ENCODE measurements at regions not wholly inside any gene's neighbourhood (a gene's known extent, or its start where the extent isn't known, plus 50 kb on each side); places are given as distances from the start of the nearest gene placed in this dataset.

DNA sequence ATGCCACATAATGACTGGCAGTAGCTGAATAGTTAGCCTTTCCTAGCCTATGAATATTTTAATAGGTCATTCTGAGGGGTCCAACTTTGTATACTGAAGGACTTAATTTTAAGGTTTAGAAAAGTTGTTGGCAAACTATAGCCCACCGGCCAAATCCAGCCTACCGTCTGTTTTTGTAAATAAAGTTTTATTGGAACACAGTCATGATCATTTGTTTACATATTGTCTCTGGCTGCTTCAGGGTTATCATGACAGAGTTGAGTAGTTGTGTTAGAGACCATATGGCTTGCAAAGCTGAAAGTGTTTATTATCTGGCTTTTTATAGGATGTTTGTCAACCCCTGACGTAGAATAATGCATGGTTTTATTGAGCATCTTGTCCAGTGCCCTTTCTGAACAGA lies 73.4 kb downstream of the NTMT2 start:
- Histone ChIP-seq H3K4me2 (replicated peaks; ENCODE audit: low read depth, low read length, poor library complexity, severe bottlenecking) (no peak overlapping the region), H4K20me1 (ENCODE audit: control insufficient read depth, insufficient read depth, low read length, poor library complexity, severe bottlenecking) (no peaks in the 10 kb centered on the region), H3K4me3 (ENCODE audit: control extremely low read depth in 1 of 5, extremely low read depth in 1 of 5, insufficient read depth in 1 of 5, low read depth in 2 of 5, low read length in 4 of 5) (no peak overlapping the region), H3K36me3 (replicated peaks in 1 of 2; ENCODE audit: control extremely low read depth in 1 of 2, control insufficient read depth in 1 of 2, extremely low read depth in 1 of 2, insufficient read depth in 2 of 2, low read length in 1 of 2) (no peaks in the 10 kb centered on the region), H3K9ac (ENCODE audit: low read length) (no peak overlapping the region), H3K27ac (ENCODE audit: low read length in 2 of 2) (no peak overlapping the region), H3K27me3 (replicated peaks in 1 of 4; ENCODE audit: control extremely low read depth in 1 of 4, control insufficient read depth in 3 of 4, insufficient read depth in 4 of 4, low read length in 3 of 4) (no peaks in the 10 kb centered on the region), H2AFZ (ENCODE audit: insufficient read depth, low read depth, low read length, poor library complexity, severe bottlenecking) (no peak overlapping the region), H3K79me2 (ENCODE audit: control insufficient read depth, insufficient read depth, low read length) (no peaks in the 10 kb centered on the region), H3K9me3 (ENCODE audit: control extremely low read depth in 1 of 3, control insufficient read depth in 2 of 3, insufficient read depth in 1 of 3, low read length in 2 of 3) (no peaks in the 10 kb centered on the region), H3K4me1 (ENCODE audit: control insufficient read depth in 2 of 2, insufficient read depth in 2 of 2, low read length in 2 of 2) (no peaks in the 10 kb centered on the region)
- ChIA-PET POLR2A (no interaction called here), CTCF (no interaction called here)
- Mint-ChIP-seq H3K27me3 (peaks cover 11% of the 10 kb centered on the region), H3K9me3 (ENCODE audit: insufficient read depth) (no peaks in the 10 kb centered on the region), H3K4me3 (no peak overlapping the region), H3K27ac (no peak overlapping the region), H3K4me1 (no peaks in the 10 kb centered on the region)
- DNase-seq (no peak), ATAC-seq (ENCODE audit: low read depth) (no peak)
- TF ChIP-seq, protein P1, sequence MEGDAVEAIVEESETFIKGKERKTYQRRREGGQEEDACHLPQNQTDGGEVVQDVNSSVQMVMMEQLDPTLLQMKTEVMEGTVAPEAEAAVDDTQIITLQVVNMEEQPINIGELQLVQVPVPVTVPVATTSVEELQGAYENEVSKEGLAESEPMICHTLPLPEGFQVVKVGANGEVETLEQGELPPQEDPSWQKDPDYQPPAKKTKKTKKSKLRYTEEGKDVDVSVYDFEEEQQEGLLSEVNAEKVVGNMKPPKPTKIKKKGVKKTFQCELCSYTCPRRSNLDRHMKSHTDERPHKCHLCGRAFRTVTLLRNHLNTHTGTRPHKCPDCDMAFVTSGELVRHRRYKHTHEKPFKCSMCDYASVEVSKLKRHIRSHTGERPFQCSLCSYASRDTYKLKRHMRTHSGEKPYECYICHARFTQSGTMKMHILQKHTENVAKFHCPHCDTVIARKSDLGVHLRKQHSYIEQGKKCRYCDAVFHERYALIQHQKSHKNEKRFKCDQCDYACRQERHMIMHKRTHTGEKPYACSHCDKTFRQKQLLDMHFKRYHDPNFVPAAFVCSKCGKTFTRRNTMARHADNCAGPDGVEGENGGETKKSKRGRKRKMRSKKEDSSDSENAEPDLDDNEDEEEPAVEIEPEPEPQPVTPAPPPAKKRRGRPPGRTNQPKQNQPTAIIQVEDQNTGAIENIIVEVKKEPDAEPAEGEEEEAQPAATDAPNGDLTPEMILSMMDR (IDR thresholded peaks at IDR 0.05) = no peak
- no peak for TF ChIP-seq EZH2 (IDR thresholded peaks at IDR 0.05; ENCODE audit: borderline replicate concordance, insufficient read depth, low read depth, low read length, poor library complexity, severe bottlenecking)
- 90% methylated on average over 2 of the region's 3 CpGs for WGBS (ENCODE audit: insufficient coverage)
- intact Hi-C loops (cut with micrococcal nuclease) = no loop called here

DNA sequence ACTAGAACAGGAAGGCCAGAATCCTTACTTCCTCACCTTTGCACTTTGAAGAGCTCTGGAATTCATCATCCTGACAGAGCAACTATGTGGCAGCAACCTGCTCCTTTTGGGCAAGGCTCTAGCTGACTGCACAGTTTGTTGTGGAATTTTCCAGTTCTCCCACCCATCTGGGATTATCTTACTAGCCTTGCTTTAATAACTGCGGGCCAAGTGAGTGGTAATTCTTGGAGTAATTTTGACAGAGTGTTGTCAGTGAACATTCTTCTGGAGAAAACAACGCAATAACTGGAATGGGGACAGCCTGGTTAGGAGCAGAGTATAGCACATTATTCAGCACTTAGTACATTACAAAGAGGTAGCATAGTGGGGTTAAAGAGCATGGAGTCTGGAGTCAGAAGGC lies 75.3 kb downstream of the NTMT2 start:
- CTCF ChIA-PET = no interaction called here

More for the DNA sequence above, 75.3 kb downstream of the NTMT2 start:
- Histone ChIP-seq H3K4me1 (ENCODE audit: control insufficient read depth in 2 of 2, insufficient read depth in 2 of 2, low read length in 2 of 2) (no peaks in the 10 kb centered on the region), H3K36me3 (replicated peaks in 1 of 2; ENCODE audit: control extremely low read depth in 1 of 2, control insufficient read depth in 1 of 2, extremely low read depth in 1 of 2, insufficient read depth in 2 of 2, low read length in 1 of 2) (no peaks in the 10 kb centered on the region), H3K4me3 (ENCODE audit: control extremely low read depth in 1 of 5, extremely low read depth in 1 of 5, insufficient read depth in 1 of 5, low read depth in 2 of 5, low read length in 4 of 5) (no peak overlapping the region), H3K79me2 (ENCODE audit: control insufficient read depth, insufficient read depth, low read length) (no peaks in the 10 kb centered on the region), H3K27ac (ENCODE audit: low read length in 2 of 2) (no peak overlapping the region), H3K9ac (ENCODE audit: low read length) (no peak overlapping the region), H3K4me2 (replicated peaks; ENCODE audit: low read depth, low read length, poor library complexity, severe bottlenecking) (no peak overlapping the region), H4K20me1 (ENCODE audit: control insufficient read depth, insufficient read depth, low read length, poor library complexity, severe bottlenecking) (no peaks in the 10 kb centered on the region), H3K9me3 (ENCODE audit: control extremely low read depth in 1 of 3, control insufficient read depth in 2 of 3, insufficient read depth in 1 of 3, low read length in 2 of 3) (no peaks in the 10 kb centered on the region), H2AFZ (ENCODE audit: insufficient read depth, low read depth, low read length, poor library complexity, severe bottlenecking) (no peak overlapping the region), H3K27me3 (replicated peaks in 1 of 4; ENCODE audit: control extremely low read depth in 1 of 4, control insufficient read depth in 3 of 4, insufficient read depth in 4 of 4, low read length in 3 of 4) (no peaks in the 10 kb centered on the region)
- POLR2A ChIA-PET = no interaction called here
- DNase-seq = no peak
- Mint-ChIP-seq H3K4me3 (no peak overlapping the region), H3K27ac (no peak overlapping the region), H3K27me3 (peaks cover 7% of the 10 kb centered on the region), H3K9me3 (ENCODE audit: insufficient read depth) (no peaks in the 10 kb centered on the region), H3K4me1 (no peaks in the 10 kb centered on the region)
- TF ChIP-seq, protein P1 (IDR thresholded peaks at IDR 0.05) = no peak
- no peak for TF ChIP-seq EZH2 (IDR thresholded peaks at IDR 0.05; ENCODE audit: borderline replicate concordance, insufficient read depth, low read depth, low read length, poor library complexity, severe bottlenecking)
- intact Hi-C loops (cut with micrococcal nuclease) = no loop called here
- no CpG with 5 or more reads among the region's 2 CpGs for WGBS (ENCODE audit: insufficient coverage)
- no peak for ATAC-seq (ENCODE audit: low read depth)

Measured in B cell (primary cell).